ENCODE measurements at regions not wholly inside any gene's neighbourhood (a gene's known extent, or its start where the extent isn't known, plus 50 kb on each side); places are given as distances from the start of the nearest gene placed in this dataset.

GRCh38 chr6:122198922-122199321 is 200.5 kb upstream of the HSF2 start:
- TF ChIP-seq TAF1 (IDR thresholded peaks at IDR 0.05; ENCODE audit: borderline replicate concordance, insufficient read depth, low read length) (no peak), POLR2AphosphoS5 (IDR thresholded peaks at IDR 0.05; ENCODE audit: low read depth, low read length) (no peak), REST (IDR thresholded peaks at IDR 0.05; ENCODE audit: insufficient read depth in 1 of 2, low read depth in 2 of 2, low read length in 2 of 2) (no peak), FOXP2 (optimal IDR thresholded peaks at IDR 0.05; ENCODE audit: borderline replicate concordance, extremely low read depth, extremely low read length, insufficient read depth) (no peak), SIN3A (IDR thresholded peaks at IDR 0.05; ENCODE audit: borderline replicate concordance, insufficient read depth, low read length) (no peak)

GRCh38 chr6:122200440-122200839 is 199.0 kb upstream of the HSF2 start:
- TF ChIP-seq FOXP2 (optimal IDR thresholded peaks at IDR 0.05; ENCODE audit: borderline replicate concordance, extremely low read depth, extremely low read length, insufficient read depth) = no peak
- TF ChIP-seq SIN3A (IDR thresholded peaks at IDR 0.05; ENCODE audit: borderline replicate concordance, insufficient read depth, low read length) = no peak
- TF ChIP-seq TAF1 (IDR thresholded peaks at IDR 0.05; ENCODE audit: borderline replicate concordance, insufficient read depth, low read length) = no peak
- TF ChIP-seq POLR2AphosphoS5 (IDR thresholded peaks at IDR 0.05; ENCODE audit: low read depth, low read length) = no peak

- no peak for TF ChIP-seq TAF1 (IDR thresholded peaks at IDR 0.05; ENCODE audit: borderline replicate concordance, insufficient read depth, low read length)
- TF ChIP-seq FOXP2 (optimal IDR thresholded peaks at IDR 0.05; ENCODE audit: borderline replicate concordance, extremely low read depth, extremely low read length, insufficient read depth) = no peak
- no peak for TF ChIP-seq POLR2AphosphoS5 (IDR thresholded peaks at IDR 0.05; ENCODE audit: low read depth, low read length)
- TF ChIP-seq REST (IDR thresholded peaks at IDR 0.05; ENCODE audit: insufficient read depth in 1 of 2, low read depth in 2 of 2, low read length in 2 of 2) = no peak
- TF ChIP-seq SIN3A (IDR thresholded peaks at IDR 0.05; ENCODE audit: borderline replicate concordance, insufficient read depth, low read length) = no peak
Observed at GRCh38 chr6:122202576-122203137, 196.8 kb upstream of the HSF2 start.

GRCh38 chr6:122207061-122207460 is 192.4 kb upstream of the HSF2 start:
- TF ChIP-seq REST (IDR thresholded peaks at IDR 0.05; ENCODE audit: insufficient read depth in 1 of 2, low read depth in 2 of 2, low read length in 2 of 2) (no peak), FOXP2 (optimal IDR thresholded peaks at IDR 0.05; ENCODE audit: borderline replicate concordance, extremely low read depth, extremely low read length, insufficient read depth) (no peak), TAF1 (IDR thresholded peaks at IDR 0.05; ENCODE audit: borderline replicate concordance, insufficient read depth, low read length) (no peak), SIN3A (IDR thresholded peaks at IDR 0.05; ENCODE audit: borderline replicate concordance, insufficient read depth, low read length) (no peak), POLR2AphosphoS5 (IDR thresholded peaks at IDR 0.05; ENCODE audit: low read depth, low read length) (no peak)

- TF ChIP-seq POLR2AphosphoS5 (IDR thresholded peaks at IDR 0.05; ENCODE audit: low read depth, low read length) (no peak), REST (IDR thresholded peaks at IDR 0.05; ENCODE audit: insufficient read depth in 1 of 2, low read depth in 2 of 2, low read length in 2 of 2) (no peak), FOXP2 (optimal IDR thresholded peaks at IDR 0.05; ENCODE audit: borderline replicate concordance, extremely low read depth, extremely low read length, insufficient read depth) (no peak), SIN3A (IDR thresholded peaks at IDR 0.05; ENCODE audit: borderline replicate concordance, insufficient read depth, low read length) (no peak), TAF1 (IDR thresholded peaks at IDR 0.05; ENCODE audit: borderline replicate concordance, insufficient read depth, low read length) (no peak)
Observed at GRCh38 chr6:122207794-122208193, 191.7 kb upstream of the HSF2 start.

Measured in PFSK-1 (cell line).